Erythroblast (primary cell): ENCODE measurements at regions not wholly inside any gene's neighbourhood (a gene's known extent, or its start where the extent isn't known, plus 50 kb on each side); places are given as distances from the start of the nearest gene placed in this dataset.

Experiments
- GATA1 ChIP-seq: IDR thresholded peaks from 2 replicates; pipeline ENCODE4 v1.6.1; 2011; ENCODE audit warnings: low read depth, mild to moderate bottlenecking, control low read depth, low read length, moderate library complexity
- POLR2A ChIP-seq: IDR thresholded peaks from 2 replicates; pipeline ENCODE4 v1.6.1; 2011; ENCODE audit warnings: mild to moderate bottlenecking, low read length

GRCh38 chr22:27286711-27287110, 514.8 kb downstream of the MN1 start:
- TF ChIP-seq POLR2A (no peak), GATA1 (no peak)
